NCI-H69 (cell line): ENCODE measurements at regions not wholly inside any gene's neighbourhood (a gene's known extent, or its start where the extent isn't known, plus 50 kb on each side); places are given as distances from the start of the nearest gene placed in this dataset.
A peak's percentile ranks its signal among the peaks of the same experiment; 100 is the strongest.
"Not testable (repeated sequence)": the region's sequence is repeated elsewhere in the genome, so short reads cannot be mapped to it uniquely, and the experiment has no call there.

ENCODE experiments used
- DNase-seq: peaks from one replicate; lab custom pipeline; 2025; lab: John Stamatoyannopoulos, UW

DNA sequence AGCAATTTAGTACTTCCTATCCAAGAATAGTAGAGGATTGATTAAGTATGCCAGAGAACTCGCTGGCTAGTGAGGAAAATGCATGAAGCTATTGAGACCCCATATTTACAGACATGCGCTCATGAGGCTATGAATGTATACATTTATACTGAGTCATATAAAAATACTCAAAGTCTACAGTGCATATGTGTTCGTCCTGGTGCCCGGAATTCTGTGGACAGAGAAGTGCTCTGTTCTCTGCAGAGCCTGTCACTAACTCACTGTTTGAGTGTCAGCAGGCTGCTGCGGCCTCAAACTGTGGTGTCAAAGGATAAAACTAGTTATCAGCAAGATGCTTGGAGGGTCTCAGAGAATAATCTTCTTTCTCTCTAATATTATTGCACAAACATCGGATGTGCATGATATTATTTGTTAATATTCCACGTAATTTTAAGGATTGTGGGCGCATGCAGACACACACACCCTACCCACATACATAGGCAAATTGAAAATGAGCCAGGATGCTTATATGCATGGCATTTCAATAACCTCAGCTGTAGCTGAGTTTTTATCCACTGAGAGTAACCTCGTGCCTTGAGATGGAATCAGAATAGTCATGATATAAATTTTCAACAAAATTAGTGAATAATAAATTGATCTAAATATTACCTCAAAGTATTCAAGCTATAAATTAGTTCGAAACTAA is 50.0 kb upstream of the TSC22D2 start:
- no peak for DNase-seq

DNA sequence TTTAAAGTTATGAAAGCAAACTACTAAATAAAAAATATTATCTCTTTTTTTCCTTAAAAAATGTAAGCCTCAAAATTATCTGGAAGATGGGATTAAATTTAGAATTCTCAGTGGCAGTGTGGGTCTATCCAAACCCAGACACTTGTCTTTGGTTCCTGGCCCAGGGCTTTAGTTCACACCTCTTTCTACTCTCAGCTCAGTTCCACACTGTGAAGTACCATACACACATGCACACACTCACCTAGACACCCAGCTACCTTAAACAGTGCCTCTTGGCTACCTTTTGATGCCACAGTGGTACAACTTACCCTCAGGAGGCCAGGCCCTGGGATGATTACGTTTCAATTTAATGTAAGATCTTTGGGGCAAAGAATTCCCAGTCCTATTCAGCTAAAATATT is 51.0 kb upstream of the TSC22D2 start:
- DNase-seq: no peak

DNA sequence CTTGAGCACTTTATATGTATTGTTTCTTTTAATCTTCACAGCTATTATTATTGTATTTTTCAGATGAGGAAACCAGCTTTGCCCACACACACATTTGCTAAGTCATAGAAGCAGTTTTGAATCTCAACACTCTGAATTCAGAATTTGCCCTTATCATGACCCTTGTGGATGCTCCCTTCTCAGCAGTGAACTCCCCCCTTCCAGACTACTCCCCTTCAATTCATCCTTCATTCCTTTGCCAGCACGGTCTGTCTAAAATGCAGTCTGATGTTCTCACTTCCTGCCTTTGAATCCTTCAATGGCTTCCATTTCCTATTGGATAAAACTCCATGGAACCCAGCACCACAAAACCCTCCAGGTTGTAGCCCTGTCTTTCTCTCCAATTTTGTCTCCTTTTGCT is 52.5 kb upstream of the TSC22D2 start:
- no peak for DNase-seq

DNA sequence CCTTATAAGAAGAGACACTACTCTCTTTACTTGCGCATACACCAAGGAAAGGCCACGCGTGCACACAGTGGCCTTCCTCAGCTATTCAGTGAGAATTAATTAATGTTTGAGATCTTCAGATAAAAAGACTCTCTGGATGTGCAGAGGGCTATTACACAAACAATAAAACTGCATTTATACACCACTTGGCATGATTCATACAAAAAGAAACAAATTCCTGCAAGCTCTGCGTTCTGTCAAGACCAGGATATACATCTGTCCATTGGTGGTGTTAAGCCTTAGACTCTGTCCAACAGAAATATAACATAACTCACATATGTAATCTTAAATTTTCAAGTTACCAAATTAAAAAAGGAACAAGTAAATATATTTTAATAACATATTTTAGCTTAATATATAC is 55.2 kb upstream of the TSC22D2 start:
- DNase-seq: no peak

DNA sequence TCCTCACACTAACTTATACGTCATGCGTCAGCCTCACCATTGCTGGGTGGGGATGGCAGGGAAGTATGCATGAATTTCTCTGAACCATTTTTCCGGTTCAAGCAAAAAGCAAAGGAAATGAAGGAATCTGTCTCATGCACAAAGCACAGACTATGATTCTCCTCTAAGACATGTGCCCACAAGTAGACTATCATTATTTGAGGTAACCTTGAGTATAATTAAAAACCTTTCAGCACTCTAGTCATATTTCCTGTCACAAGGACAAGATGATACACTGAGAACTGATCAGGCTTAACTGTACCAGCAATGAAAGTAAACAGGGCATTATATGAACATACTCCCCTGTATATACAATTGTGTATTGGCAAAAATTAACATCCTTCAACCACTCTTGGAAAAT is 56.7 kb upstream of the TSC22D2 start:
- peak; percentile 3 for DNase-seq

DNA sequence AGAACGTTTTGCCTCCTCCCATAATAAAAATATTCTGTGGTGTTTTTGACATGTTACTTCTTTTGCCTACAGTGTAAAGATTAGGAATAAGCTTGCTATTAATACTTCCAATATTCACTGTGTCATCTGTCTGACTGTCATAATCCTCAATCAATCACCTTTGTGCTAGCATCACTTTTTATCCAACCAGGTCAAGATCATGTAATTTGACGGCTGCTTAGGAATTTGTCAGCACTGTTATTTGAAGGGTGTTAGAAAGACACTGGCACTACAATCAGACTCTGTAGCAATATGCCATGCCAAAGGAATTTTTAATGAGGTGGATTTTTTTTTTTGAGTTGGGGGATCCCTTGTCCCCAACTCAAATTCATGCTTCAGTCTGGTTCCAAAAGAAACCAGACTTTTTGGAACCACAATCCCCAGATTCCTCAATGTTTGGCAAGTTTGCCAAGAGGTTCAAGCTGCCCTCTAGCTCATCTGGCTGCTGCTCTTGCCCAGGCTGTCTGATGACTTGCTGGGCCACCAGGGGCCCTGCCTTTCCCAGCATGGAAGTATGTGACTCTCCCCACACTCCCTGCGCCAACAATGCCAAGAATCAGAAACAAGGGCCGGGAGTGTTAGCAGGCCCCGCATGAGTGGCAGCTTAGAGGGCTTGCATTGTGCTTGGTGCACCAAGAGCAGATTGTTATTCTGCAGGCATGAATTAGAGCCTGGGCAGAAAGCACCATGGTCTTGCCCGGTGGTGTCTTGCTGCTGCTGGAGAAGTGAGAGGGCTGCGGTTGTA is 58.6 kb upstream of the TSC22D2 start:
- no peak for DNase-seq

DNA sequence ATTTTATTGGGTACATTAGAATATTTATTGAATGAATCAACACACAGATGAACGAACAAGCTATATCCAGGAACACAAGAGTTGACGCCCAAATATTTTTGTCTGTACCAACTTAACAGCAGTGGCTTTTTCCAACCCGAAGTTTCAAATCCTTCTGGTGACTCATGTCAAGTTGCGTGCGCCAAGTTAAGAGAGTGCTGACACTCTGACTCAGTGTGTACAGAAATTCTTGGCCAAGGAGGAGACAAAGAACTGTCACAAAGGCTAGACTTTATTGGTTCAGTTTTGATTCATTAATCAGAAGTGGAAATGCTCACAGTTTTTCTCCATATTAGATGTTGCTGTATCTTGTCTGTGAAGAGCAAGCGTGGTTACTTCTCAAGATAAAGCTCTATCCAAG is 59.6 kb upstream of the TSC22D2 start:
- no peak for DNase-seq

DNA sequence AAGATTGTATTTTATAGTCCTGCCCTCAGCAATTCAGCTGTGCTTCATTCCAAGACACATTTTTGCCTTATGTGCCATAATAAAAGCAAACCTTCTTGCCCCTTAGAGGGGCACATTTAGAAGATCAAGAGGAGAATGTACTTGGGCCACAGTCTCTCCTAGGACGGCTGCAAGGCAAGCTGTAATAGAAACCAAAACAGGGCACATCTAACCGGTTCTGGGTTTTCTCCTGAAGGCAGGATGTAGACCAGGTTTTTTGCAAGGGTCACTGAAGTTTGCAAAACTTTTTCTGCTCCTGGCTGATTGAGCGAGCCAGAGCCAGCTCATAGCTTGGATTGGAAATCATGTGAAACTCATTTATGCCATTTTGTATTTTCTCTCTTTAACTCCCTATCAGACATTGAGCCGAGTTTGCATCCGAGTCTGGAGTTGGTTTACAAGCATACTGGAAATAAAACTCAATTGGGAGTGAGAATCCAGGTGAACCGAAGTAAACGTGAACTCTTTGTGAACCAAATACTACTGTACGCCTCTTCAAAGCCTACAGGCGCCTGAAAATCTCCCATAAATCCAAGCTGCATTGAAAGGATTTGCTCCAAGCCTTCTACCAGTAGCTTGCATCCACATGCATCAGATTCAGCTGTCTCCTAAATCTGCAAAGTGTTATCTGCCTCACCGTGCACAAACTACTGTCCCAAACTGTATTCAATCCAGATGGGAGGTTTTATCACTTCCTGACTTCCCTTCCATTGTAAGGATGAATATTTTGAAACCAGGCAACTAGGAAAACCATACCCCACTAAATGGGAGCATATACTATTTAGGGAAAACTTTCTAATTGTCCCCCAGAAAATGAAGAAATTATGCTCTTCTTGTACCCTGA is 60.9 kb upstream of the TSC22D2 start:
- DNase-seq: no peak

DNA sequence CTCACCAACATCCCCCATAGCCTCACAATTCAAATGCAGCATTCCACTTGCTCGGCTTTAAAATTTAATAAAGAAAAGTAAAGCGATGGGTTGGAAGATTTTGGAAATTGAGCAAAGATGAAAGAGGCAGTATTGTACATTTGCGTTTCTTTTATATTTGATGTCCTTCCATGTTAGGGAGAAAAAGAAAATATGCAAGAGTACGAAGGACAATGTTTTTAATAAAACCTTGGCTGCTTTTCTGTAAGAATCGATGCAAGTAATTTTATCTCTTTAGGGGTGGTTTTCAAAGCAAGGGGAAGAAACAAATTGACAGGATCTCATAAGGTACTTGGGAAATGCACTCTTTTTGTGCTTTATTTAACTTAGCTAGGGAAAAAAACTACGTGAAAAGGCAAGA is 61.8 kb upstream of the TSC22D2 start:
- DNase-seq: no peak

DNA sequence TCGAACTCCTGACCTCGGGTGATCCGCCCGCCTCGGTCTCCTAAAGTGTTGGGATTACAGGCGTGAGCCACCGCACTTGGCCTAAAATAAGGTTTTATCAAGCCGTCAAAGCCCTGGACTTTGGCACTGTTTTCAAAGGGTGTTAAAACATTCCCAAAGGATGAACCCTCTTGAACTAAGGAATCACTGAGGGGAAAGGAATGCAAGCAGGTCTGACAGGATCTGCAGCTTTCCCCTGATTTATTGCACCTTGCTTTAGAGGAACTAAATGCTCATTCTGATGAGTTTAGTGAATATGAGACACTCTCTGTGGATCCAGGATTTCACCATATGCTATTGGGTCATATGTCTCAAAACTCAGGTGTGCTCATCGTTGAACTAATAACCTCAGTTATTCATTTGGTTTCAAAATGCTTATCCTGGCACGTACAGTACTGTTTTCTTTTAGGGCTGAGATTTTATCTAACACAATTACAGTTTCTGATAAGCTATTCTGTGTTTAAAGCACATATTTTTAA is 63.0 kb upstream of the TSC22D2 start:
- peak; percentile 16 for DNase-seq

DNA sequence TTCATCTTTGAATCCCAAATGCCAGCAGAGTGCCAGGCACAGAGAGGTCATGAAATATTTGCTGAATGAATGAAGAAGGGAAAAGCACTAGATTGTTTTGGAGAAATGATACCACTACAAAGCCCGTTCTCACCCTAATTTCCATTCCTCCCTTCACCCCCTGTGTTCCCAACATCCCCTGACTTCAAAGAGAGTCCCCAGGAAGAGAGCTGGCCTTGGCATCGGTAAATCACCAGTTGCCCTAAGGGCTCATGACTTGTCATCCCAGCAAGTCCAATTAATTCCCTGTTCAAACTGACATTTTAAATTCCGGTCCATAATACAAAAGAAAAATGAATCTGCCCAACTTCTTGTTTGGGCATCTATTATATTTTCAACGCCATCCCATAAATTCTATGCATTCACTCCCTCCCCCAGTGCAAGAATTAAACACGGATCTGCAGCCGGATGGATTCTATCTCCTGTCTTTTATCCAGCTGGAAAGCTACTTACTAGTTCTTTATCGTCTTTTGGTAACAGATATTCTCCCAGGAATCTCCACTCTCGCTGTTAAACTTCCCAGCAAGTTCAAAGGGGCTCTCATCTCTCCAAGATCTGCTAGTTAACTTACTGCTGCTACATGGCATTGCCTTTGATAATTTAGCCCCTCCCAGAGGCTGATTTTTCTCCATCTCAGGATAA is 63.9 kb upstream of the TSC22D2 start:
- DNase-seq: peak; percentile 52

DNA sequence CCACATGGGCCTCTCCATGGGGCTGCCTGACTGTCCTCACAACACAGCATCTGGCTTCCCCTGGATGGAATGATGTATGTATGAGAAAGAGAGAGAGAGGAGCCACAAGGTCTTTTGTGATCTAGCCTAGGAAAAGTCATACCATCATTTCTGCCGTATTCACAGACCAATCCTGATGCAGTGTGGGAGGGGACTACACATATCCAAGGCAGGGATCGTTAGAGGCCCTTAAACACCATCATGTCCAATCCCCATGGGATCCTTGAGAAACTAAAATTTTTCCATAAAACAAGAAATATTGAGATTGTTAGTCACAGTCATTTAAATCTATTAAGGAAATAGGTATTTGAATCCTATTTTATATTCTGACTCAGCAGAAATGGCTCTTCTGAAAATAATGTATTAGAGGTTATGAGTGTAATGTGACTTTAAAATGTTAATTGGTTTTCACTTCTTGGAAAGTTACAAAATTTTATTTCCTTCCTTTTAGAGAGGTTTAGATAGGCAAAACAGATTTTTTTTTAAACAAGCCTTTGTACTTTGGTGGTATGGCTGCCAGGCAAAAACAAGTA is 65.1 kb upstream of the TSC22D2 start:
- DNase-seq: peak; percentile 4

DNA sequence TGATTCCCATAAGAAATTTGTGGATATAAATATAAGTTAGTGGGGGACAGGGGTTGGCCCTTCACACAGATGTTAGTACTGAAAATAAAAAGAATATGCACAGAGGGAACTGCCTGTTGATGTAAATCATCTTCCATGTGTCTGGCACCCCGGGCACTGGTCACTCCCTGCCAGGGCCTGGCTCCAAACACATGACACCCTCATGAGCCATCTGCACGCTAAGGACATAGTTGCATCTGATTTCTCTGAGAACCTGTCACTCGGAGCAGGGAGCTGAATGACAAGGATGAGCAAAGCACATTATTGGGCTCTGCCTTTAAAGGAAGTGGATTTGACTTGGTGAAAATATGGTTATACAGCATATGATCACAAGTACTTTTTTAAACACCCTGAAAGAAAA is 66.2 kb upstream of the TSC22D2 start:
- DNase-seq: no peak

DNA sequence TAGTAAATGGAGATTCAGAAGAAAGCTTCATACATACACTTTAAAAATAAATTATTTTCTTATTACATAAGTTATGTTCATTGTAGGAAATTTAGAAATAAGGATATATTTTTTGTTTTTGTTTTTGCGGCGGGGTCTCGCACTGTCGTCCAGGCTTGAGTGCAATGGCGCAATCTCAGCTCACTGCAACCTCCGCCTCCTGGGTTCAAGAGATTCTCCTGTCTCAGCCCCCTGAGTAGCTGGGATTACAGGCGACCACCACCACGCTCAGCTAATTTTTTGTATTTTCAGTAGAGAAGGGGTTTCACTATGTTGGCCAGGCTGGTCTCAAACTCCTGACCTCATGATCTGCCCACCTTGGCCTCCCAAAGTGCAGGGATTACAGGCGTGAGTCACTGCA is 71.7 kb upstream of the TSC22D2 start:
- not testable (repeated sequence) for DNase-seq

DNA sequence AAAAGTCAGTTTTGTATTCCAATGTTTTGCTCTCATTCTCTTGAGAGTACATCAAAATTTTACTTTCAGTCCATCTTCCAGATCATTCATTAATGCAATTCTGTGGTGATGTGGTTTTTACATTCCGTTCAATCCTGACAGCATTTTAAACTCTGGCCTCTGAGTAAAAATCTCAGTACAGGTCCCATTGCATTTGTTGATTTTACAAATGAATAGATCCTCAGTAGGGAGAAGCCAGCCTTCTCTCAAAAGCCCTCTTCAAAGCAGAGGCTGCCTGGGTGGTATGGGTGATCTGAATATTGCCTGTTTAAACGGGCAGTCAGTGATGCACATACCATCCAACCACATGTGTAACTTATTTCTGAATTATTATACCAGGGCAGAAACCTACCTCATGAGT is 72.5 kb upstream of the TSC22D2 start:
- no peak for DNase-seq

DNA sequence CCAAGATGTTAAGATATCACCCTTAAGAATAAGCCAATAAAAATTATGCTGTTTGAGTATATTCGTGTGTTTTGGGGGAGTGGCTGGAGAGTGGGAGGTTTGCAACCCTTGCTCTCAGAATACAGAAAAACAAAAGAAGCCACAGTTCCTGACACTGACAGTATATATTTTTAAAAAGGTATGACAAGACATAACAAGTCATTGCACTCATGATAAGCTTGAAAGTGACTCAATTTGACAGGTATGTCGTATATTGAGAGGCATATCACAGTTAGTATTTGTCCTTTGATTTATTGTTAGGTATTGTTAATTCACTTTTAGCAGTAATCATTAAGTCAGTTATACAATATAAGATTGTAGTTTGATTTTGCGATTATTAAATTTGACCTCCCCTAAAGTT is 73.1 kb upstream of the TSC22D2 start:
- no peak for DNase-seq

DNA sequence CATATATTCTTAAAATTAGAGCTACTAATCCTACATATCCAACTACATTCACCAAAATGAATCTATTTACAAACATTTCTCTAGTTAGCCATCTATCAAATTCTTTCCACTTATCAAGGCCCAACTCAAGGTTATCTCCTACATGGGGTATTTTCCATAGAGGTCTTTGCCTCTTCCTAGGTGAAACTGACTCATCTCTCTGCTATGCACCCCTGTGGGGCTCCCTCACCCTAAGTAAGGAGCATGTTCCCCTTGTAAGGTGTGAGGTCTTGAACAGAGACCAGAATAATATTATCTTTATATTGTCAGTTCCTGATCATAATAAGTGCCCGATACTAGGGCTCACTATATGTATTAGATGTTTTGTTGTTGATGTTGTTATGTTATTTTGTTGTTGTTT is 74.6 kb upstream of the TSC22D2 start:
- no peak for DNase-seq

DNA sequence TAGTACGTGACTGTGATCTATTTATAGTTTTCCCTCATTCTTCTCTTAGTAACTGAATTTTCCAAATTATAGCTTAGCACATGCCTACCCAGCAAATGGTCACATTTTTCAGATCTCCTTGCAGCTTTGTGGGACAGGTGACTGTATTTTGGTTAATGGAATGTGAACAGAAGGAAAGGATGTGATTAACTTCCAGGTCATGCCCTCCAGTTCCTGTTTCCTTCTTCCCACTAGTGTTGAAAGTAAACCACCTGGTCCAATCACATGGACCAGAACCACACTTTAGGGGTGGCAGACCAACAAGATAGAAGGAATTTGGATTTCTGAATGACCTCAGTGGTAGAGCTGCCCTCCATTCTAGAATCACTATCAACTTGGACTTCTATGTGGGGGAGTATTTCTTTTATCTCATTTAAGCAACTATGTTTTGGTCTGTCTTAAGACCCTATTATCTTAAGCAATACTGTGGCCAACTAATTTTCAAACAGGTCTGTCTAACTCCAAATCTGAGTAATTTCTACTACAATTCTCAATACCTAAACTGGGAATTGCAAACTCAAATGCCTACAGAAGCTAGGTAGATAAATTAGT is 76.0 kb upstream of the TSC22D2 start:
- DNase-seq: no peak

DNA sequence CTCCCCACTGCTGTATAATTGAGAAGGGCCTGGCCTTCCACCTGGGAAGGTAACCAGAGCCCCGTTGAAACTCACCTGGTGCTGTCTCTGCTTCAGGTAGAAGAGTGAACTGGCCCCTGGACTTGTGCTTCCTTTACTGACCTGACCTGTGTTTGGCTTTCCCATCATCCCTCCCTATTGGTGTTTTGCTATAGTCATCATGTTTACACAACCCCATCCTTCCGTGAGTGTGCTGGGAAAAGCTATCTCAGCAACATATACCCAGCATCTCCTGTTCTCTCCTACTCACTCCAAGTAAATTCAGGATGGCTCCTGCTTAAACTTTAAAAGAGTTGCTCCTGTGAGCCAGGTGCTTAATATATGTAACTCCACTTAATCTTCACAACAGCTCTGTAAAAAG is 77.2 kb upstream of the TSC22D2 start:
- no peak for DNase-seq

DNA sequence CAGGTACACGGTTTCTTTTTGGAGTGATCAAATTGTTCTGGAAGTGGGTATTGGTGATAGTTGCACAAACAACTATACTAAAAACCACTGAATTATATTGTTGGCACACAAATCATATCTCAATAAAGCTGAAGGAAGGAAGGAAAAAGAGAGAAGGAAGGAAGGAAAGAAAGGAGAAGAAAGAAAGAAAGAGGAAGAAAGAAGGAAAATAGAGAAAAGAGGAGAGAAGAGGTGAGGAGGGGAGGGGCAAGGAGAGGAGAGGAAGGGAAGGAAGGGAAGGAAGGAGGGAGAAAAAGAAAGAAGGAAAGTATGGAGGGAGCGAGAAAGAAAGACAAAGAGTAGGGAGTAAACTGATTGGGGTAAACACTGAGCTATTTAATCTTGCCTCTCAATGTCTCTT is 77.9 kb upstream of the TSC22D2 start:
- no peak for DNase-seq

DNA sequence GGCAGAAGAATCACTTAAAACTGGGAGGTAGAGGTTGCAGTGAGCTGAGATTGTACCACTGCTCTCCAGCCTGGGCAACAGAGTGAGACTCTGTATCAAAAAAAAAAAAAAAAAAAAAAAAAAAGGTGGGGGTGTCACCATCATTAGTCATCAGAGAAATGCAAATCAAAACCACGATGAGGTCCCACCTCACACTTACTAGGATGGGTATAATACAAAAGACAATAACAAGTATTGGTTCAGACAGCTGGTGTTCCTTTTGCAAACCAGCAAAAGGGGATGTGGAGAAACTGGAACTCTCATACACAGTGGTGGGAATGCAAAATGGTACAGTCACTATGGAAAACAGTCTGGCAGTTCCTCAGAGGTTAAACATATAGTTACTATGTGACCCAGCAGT is 78.7 kb upstream of the TSC22D2 start:
- no peak for DNase-seq
